EL (cell line): ENCODE measurements at regions not wholly inside any gene's neighbourhood (a gene's known extent, or its start where the extent isn't known, plus 50 kb on each side); places are given as distances from the start of the nearest gene placed in this dataset.
"Not testable (repeated sequence)": the region's sequence is repeated elsewhere in the genome, so short reads cannot be mapped to it uniquely, and the experiment has no call there.

ENCODE experiments used
- DNase-seq: peaks from one replicate; pipeline ENCODE4 v3.0.0-alpha.2; 2016

GRCh38 chrX:46218373-46218772 lies 326.8 kb downstream of the ZNF674 start:
- DNase-seq: no peak

GRCh38 chrX:46216406-46216805 lies 328.8 kb downstream of the ZNF674 start:
- DNase-seq: no peak

DNA sequence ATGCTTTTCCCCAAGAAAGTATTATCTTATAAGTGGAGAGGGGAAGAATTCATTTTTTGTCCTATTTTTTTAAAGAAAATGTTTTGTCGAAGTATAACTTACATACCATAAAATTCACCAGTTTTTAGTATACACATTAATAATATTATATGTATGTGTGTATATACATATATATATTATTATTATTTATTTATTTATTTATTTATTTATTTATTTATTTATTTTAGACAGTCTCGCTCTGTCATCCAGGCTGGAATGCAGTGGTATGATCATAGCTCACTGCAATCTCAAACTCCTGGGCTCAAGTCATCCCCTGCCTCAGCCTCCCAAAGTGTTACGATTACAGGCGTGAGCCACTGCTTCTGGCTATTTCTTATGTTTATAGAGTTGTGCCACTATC lies 334.1 kb downstream of the ZNF674 start:
- DNase-seq: no peak

DNA sequence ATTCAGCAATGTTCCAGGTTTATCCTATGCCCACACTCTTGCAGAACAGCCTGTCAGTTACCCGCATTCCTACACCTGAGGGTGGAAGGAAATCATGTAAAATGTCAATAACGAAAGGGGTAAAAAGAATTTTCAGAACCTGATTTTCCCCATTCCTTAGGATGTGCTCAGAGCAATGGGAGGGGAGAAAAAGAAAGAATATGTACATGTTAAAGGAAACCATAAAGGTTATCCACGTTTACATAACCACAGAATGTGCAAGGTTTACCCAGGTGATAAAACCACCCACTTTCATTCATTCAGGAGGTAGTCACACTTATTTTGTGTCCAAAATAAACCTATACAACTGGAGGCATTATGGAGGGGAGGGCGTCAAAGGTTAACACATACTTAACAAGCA lies 335.5 kb downstream of the ZNF674 start:
- no peak for DNase-seq

DNA sequence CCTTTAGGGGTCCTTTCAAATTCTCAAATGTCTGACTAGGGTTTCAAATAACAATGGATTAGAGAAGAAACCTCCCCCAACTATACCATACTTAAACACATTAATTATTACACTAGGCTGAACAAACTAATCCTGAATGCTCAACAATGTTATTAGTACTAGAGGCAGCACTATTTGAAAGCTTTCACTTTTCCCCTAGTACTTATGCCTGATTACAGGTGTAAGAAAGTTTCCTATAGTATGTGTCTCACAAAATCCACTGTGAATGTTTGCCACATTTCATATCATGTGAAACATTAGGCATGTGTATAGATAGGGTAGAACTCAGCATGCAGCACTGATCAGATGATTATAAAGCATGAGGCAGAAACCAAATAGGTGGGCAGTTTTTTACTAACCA lies 336.2 kb downstream of the ZNF674 start:
- DNase-seq: no peak

- DNase-seq: peak; percentile 58
Measured at GRCh38 chrX:46208225-46208854, 336.9 kb downstream of the ZNF674 start.

DNA sequence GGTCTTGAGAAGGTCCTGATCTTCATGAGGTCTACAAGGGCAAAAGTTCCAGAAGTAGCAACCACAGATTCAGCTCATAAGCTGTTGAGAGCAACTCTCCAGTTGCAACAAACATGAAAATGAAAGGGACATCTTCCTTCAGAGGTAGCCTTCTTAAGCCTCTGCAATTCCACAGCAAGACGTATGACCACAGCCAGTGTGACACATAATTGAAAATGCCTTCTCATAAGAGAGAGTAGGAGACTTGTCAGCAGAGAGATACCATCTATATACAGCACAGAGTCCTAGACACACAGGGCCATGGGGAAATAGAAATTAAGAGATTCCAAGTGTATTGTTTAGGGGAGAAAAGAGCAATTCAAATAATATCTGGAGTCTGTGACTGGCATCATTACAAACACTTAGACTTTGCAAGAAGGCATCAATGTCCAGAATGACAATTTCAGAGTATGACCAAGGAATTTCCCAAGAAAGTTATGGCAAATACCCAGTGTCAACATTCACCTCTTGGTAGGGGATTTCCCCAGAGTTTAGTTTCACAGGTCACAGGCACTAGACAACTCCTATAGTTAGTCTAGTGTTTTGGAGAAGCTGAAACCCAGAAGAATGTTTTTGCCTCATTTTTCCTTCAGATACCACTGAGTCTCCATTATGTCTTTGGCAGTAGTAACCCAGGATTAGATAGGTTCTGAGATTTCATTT lies 340.3 kb downstream of the ZNF674 start:
- peak; percentile 1 for DNase-seq

- DNase-seq: no peak
Measured at GRCh38 chrX:46202733-46203514, 342.3 kb downstream of the ZNF674 start.

- no peak for DNase-seq
Measured at GRCh38 chrX:46200413-46200812, 344.8 kb downstream of the ZNF674 start.

DNA sequence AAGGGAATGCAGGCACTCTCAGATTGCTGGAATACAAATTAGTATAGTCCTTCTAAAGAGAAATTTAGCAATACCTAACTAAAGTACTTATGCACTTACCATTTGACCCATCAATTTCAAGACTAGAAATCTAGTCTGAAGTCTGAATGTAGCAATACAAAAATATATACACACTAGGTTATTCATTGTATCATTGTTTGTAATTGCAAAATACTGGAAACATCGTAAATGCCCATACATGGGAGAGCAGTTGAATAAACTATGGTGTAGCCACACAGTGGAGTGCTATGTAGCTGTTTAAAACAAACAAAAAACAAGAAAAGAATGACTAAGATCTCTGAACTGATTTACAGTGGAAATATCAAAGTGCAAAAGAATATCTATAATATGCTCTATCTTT lies 346.4 kb downstream of the ZNF674 start:
- DNase-seq: no peak

GRCh38 chrX:46186811-46187106 lies 358.5 kb downstream of the ZNF674 start:
- not testable (repeated sequence) for DNase-seq

- no peak for DNase-seq
Measured at GRCh38 chrX:46185923-46186810, 359.1 kb downstream of the ZNF674 start.

- peak; percentile 16 for DNase-seq
Measured at GRCh38 chrX:46184749-46185148, 360.5 kb downstream of the ZNF674 start.

GRCh38 chrX:46180258-46180687 lies 364.9 kb downstream of the ZNF674 start:
- DNase-seq: peak; percentile 84

DNA sequence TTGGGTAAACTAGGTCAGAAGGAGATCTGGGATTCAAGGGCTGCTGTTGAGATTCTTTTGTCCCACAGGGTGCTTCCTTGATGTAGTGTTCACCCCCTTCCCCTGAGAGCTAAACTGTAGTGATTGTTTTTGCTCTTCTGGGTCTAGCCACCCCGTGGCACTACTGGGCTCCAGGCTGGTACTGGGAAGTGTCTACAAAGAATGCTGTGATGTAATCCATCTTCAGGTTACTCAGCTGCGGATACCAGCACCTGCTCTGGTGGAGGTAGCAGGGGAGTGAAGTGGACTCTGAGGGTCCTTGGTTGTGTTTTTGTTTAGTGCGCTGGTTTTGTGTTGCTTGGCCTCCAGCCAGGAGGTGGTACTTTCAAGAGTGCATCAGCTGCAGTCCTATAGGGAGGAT lies 365.5 kb downstream of the ZNF674 start:
- DNase-seq: no peak

- no peak for DNase-seq
Measured at GRCh38 chrX:46178763-46179162, 366.5 kb downstream of the ZNF674 start.

DNA sequence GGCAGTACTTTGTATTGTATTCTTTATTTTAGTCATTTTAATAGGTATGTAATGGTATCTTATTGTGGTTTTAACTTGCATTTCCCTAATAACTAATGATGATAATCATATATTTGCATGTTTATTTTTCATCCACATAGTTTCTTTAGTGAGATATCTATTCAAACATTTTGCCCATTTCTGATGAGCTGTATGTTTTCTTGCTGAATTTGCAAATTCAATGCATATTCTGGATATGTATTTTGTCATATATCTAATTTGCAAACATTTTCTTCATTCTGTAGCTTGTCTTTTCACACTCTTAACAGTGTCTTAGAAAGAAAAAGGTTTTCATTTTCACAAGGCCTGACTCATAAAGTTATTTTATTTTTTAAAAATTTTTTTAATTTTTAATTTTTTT lies 372.1 kb downstream of the ZNF674 start:
- no peak for DNase-seq

DNA sequence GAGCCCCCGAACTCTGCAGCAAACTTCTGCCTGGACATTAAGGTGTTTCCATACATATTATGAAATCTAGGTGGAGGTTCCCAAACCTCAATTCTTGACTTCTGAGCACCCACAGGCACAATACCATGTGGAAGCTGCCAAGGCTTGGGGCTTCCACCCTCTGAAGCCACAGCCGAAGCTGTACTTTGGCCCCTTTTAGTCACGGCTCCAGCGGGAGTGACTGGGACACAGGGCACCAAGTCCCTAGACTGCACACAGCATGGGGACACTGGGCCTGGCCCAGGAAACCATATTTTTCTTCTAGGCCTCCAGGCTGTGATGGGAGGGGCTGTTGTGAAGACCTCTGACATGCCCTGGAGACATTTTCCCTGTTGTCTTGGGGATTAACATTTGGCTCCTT lies 373.8 kb downstream of the ZNF674 start:
- DNase-seq: not testable (repeated sequence)

GRCh38 chrX:46169808-46170207 lies 375.4 kb downstream of the ZNF674 start:
- no peak for DNase-seq

DNA sequence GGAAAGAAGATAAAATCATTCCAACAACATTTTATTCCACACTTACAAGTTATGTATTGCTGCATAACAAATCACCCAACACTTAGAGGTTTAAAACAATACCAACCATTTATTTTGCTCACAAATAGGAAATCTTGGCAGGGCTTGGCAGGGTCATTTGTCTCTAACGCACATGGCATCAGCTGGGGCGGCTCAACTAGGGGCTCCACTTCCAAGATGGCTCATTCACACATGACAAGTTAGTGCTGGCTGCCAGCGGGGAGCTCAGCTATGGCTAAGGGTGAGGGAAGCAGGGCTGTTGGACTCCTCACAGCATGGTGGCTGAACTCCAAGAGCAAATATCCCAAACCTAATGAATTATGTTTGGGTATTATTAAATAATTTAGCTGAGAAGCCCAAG lies 377.0 kb downstream of the ZNF674 start:
- DNase-seq: no peak

DNA sequence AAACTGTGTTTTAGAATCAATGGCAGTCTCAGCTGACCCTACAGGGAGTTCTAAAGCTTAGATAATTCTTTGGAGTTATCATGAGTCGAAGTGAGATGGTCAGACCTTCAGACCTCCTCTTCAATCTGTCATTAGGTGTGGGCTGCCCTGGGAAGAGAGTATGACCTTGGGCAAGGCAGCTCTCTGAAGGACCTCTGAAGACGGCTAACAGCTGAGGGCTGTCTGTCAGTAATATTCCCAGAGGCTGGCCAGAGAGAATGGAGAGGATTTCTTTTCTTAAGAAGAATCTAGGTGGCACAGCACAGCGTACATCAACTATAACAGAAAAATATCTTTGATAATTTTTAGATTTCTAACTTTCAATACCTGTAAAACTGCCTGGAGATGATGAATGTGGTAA lies 379.4 kb downstream of the ZNF674 start:
- no peak for DNase-seq

GRCh38 chrX:46165411-46165810 lies 379.8 kb downstream of the ZNF674 start:
- DNase-seq: peak; percentile 82

DNA sequence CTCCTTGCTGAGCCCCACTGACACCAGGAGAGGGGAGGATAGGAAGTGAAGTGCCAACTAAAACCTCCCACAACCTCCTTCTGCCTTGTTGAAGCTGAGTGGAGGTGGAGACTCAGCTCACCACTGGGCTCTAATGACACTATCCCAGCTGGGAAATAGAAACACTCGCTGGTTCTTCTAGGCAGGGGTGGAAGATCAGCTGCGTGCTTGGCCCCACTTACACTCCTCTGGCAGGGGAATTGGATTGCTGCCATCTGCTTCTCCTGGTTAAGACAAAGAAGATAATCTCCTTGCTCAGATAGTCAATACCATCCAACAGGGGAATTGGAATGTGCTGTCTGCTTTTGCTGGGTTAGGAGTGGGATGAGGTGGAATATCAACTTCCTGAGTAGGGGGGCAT lies 392.5 kb downstream of the ZNF674 start:
- DNase-seq: no peak
